Activated naive CD4-positive, alpha-beta T cell (primary cell): ENCODE measurements at regions not wholly inside any gene's neighbourhood (a gene's known extent, or its start where the extent isn't known, plus 50 kb on each side); places are given as distances from the start of the nearest gene placed in this dataset.

Source experiments
- DNase-seq, 4 experiments: peaks; one replicate each; lab custom pipeline; 2025; lab: John Stamatoyannopoulos, UW

DNA sequence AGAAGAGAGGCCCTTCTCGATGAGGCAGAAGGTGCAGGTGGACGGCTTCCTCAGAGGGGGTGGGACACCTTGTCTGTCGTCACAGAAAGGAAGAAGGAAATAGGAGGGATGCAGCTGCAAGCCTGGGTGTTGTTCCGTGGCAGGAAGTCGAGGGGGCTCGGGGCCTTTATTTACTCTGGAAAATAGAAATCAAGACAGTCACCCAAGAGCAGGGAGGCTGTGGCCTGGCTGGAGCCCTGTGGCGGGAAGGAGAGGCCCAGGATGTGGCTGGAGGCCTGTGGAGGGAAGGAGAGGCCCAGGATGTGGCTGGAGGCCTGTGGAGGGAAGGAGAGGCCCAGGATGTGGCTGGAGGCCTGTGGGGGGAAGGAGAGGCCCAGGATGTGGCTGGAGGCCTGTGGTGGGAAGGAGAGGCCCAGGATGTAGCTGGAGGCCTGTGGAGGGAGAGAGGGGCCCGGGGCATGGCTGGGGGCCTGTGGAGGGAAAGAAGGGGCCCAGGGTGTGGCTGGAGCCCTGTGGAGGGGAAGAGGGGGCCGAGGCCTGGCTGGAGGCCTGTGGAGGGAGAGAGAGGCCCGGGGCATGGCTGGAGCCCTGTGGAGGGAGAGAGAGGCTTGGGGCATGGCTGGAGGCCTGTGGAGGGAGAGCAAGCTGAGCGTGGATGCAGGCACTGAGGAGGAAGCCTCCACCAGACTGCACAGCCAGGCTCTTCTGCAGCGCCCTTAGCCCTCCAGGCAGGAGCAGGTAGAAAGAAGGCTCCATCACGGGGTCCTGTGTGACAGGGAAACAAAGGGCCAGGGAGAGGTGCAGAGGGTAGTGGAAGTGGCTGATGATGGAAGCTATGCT, 97.3 kb upstream of the SFMBT2 start:
- DNase-seq = peak in 1 of 4 experiments; percentile 15

- no peak for DNase-seq
Observed at GRCh38 chr10:7506571-7506970, 95.7 kb upstream of the SFMBT2 start.

DNA sequence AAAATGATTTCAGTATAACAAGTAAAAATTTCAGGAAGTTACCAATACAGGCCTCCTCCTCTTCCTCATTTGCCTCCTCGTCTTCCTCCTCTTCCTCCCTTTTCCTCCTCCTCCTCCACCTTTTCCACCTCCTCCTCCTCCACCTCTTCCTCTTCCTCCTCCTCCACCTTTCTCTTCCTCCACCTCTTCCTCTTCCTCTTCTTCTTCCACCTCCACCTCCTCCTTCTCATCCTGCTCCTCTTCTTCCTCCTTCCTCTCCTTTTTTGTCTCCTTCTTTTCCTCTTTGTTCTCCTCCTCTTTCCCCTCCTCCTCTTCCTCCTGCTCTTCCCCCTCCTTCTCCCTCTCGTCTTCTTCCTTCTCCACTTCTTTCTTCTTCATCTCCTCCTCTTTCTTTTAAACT, 94.4 kb upstream of the SFMBT2 start:
- DNase-seq = no peak

DNA sequence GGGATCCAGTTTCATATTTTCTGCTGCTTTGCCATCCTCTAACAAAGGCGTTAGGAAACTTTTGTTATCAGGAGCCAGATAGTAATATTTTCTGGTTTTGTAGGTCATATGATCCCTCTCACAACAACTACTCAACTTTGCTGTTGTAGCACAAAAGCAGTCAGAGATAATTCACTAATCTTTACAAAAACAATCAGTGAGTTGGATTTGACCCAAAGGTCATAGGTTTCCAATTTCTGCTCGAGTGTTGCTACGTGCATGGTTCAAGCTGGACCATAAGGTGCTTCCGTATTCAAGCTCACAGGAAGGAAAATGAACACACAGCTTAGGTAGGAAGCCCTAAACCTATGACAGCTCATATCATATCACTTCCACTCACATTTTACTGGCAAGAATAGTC, 92.4 kb upstream of the SFMBT2 start:
- DNase-seq = no peak

GRCh38 chr10:7501157-7501556, 90.3 kb upstream of the SFMBT2 start:
- DNase-seq = no peak

DNA sequence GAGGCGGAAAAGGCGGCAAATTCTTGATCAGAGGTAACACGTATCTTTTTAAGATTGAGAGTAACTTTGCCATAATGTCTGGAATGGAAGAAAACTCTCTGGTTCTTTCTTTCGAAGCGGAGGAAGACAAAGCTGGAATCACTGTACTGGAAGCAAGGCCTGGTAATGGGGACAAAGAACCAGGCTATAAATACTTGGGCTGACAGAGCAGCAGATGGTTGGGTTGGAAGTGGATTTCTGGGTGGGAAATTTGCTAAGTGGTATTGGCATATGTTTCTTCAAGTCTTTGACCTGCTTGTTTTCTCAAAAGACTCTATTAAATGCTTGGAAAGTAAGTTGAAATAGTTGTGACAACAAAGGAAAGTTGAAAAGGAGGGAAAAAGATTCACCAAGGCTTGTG, 87.3 kb upstream of the SFMBT2 start:
- no peak for DNase-seq

- no peak for DNase-seq
Observed at GRCh38 chr10:7493996-7494395, 83.2 kb upstream of the SFMBT2 start.

- no peak for DNase-seq
Observed at GRCh38 chr10:7492660-7493046, 81.8 kb upstream of the SFMBT2 start.

DNA sequence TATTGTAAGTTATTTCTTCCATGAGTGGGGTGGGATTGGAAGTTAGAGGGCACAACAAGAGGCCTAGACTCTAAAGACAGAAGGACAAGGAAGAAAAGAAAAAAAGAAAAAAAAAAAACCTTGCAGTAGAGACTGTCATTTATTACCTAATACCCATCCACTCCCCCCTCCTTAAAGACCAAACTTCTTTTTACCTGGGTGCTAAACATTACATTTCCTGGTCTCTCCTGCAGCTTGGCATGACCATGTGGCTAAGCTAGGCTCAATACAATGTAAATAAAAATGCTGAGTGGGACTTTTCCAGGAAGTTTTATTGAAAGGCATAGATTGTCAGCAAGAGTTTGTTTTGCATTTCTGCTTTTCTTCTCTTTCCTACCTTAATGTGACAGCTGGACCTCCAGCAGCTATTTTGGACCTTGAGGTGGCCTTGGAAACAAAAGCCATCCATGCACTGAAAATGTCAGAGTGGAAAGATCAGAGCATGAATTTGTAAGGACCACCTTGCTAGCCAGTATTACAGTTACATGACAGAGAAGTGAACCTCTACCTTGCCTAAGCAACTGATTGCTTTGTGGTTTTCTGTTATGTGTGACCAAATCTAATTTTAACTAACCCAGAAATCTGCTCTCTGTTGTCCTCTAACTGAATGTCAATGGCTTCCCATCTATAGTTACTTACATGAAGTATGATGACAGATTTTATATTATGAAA, 81.3 kb upstream of the SFMBT2 start:
- no peak for DNase-seq

DNA sequence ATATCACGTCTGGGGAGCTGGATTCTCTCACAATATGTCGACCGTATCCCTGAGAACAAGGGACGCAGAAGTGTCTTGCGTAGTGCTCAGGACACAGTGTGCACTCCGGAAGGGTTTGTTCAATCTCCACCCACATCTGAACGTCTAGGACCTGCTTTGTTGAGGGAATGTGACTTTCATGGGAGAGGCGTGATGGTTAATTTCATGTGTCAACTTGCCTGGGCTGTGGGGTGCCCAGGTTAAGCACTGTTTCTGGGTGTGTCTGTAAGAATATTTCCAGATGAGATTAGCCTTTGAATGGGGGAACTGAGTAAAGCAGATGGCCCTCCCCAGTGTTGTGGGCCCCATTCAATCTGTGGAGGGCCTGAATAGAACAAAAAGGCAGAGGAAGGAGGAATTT, 80.4 kb upstream of the SFMBT2 start:
- no peak for DNase-seq

- no peak for DNase-seq
Observed at GRCh38 chr10:7488418-7488829, 77.6 kb upstream of the SFMBT2 start.

DNA sequence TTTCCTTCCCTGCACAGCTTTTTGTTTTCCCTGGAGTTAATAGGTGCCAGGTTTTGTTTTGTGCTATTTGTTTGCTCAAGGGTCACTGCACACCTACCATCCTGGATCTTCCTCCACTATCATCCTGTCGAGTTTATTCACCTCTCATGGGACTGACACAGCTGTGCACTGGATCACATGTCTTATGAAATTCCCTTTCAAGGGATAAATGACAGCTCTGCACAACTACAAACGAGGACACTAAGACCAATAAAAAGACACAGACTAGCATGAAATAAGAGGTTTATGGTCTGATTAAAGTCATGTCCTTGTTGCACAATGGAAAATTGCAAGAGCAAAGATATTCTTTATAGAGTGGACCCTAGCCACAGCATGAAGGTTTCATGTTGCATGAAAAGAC, 76.7 kb upstream of the SFMBT2 start:
- DNase-seq = no peak

GRCh38 chr10:7486528-7486927, 75.7 kb upstream of the SFMBT2 start:
- no peak for DNase-seq

DNA sequence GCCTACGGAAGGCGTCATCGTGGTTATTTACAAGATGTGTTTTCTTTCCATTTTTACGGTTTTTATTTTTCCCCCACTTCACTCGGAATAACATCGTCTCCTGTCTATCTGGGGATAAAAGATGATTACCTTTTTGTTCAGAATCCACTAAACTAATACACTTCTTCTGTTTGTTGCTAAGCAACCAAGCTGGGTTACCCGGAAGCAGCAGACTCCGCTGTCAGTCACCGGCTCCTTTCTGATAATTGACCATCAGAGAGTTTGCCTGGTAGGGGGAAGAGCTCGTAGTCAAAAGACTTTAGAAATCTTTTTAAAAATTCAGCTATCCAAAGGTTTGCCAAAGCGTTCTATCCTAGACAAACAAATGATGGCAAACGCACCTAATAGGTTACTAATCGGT, 75.0 kb upstream of the SFMBT2 start:
- DNase-seq = no peak

DNA sequence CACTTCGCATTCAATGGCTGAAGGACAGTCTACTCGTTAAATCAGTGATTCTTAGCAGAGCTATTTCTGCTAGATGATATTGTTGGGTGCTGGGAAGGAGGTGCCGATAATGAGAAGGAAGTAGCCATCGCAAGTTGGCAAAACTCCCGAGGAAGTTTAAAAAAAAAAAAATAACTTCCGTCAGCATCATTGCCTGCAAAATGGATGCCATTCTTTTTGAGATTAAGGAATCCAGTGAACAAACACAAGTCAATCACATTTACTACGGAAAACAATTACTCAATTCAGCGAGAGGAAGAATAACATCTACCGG, 74.4 kb upstream of the SFMBT2 start:
- no peak for DNase-seq

DNA sequence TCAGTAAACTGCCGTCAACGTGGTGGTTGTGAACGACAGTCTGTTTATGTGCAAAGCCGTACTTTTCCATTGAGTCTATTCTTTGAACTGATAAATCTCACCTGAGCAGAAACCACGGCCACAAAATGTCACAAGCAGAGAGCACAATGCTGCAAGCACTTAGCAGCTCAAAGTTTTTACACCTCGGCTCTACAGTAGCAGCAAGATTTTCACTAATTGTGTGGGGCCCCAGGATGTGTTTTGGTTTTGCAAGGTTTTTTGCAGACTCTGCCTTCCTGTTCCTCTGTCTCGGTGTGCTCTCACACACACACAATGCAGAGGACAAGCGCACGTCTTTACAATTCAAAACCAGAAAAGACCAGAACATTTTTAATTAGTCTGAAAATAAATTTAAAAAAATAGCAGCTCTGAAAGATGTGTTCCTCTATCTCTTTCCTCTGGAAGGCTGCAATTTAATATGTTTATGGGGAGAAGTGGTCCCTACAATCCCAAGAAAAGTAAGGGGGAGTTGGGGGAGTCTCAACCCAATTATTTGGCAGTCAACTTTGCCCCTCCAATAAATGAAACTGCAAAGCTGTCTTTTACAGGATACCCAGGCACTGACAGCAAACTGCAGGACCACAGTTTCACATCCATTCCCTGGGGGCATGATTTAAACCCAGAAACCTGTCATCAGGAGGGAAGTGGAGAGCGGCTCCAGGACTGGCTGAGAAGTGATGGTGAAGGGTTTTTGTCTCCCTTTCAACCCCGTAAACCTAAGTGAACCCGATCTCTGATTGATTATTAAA, 73.8 kb upstream of the SFMBT2 start:
- DNase-seq = peak in 2 of 4 experiments; percentile 30 to 37

GRCh38 chr10:7483848-7484247, 73.0 kb upstream of the SFMBT2 start:
- DNase-seq = no peak

DNA sequence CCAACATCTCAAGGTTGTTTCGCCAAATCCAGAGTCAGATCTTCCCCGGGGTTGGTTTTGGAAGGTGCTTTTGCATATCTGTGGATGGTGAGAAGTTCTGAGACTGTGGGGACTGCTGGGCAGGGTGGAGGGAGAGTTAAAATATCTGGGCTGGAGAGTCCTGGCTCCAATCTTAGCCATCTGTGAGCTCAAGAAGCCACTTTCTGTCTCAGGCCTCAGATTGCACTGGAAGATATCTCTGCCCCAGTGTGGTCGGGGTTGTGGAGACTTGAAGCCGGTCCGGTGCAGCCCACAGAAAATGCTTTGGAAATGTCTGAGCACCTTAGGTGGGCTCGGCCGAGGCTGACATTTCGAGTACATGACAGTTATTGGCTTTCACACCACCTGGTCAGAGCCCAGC, 72.2 kb upstream of the SFMBT2 start:
- no peak for DNase-seq

DNA sequence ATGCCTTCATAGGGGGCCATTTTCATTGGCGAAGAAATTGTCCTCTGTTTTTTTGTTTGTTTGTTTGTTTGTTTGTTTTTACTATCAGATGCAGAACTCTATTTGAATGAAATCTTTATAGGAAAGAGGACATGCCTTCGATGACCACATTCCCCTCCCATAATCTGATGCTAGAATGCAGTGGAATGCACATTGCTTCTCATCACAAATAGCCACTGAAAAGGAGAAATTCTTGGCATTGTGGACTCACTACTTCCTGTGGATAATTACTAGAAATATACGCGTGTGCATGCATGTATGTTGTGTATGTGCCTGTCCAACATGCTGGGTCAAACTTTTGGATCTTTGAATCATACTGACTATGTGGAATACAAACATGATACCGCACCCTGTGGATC, 70.5 kb upstream of the SFMBT2 start:
- no peak for DNase-seq

DNA sequence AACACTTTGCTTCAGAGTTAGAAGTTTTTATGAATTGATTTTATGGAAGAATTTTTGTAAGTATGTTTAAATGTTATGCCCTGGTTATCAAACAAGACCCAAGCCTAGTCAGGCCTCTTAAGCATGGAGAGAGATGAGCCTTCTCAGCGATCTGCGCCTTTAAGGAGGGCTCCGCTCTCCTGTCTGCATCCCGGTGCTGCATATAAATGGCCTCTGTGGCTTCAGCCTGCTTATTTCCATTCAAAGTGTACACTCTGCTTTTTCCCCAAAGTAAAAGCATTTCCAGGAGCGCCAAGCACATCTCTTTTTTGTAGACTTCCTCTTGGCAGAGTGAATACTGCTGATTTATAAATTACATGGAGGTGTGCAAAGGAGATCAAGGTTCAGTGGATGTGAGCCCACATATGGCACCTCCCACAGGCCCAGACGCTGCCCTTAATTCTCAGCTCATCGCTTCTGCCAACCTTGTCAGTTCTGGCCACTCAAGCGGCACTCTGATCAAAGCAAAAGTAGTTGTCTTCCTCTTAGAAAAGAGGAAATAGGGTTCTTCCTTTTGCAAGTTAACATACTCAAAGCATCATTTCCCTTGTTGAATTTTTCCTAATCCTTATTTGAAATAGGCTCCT, 70.0 kb upstream of the SFMBT2 start:
- no peak for DNase-seq

GRCh38 chr10:7479861-7480598, 69.2 kb upstream of the SFMBT2 start:
- no peak for DNase-seq
